HL-60 (cell line): ENCODE measurements at regions not wholly inside any gene's neighbourhood (a gene's known extent, or its start where the extent isn't known, plus 50 kb on each side); places are given as distances from the start of the nearest gene placed in this dataset.

Source experiments
- DNase-seq, 2 experiments: peaks; one replicate each; pipeline ENCODE4 v3.0.0-alpha.2; 2010 to 2020; ENCODE audit warnings: low read depth in 1 of 2, low spot score in 1 of 2
- H3K27ac ChIP-seq: fragments of 250-450 bp; sonication (Bioruptor Pico); replicated peaks from 2 replicates; pipeline ENCODE4 v1.5.1; 2020; ENCODE audit warnings: mild to moderate bottlenecking, moderate library complexity
- H3K27me3 ChIP-seq: fragments of 250-450 bp; sonication (Bioruptor Pico); 2 replicates; pipeline ENCODE4 v1.5.1; 2021; ENCODE audit warnings: mild to moderate bottlenecking, moderate library complexity; ENCODE audit not compliant: insufficient read depth, poor library complexity, severe bottlenecking
- H3K4me3 ChIP-seq: replicated peaks from 2 replicates; pipeline ENCODE4 v1.5.1; 2011; ENCODE audit warnings: mild to moderate bottlenecking, control low read depth, low read length; ENCODE audit not compliant: insufficient read depth
- CTCF ChIP-seq: IDR thresholded peaks from one replicate; pipeline ENCODE4 v1.5.1; 2011; ENCODE audit warnings: low read length, control low read depth, inconsistent platforms; ENCODE audit not compliant: insufficient read depth
- GABPA ChIP-seq: IDR thresholded peaks from 2 replicates; pipeline ENCODE4 v1.6.1; 2012; ENCODE audit warnings: low read depth
- POLR2AphosphoS5 ChIP-seq: IDR thresholded peaks from 2 replicates; pipeline ENCODE4 v1.6.1; 2012; ENCODE audit warnings: low read depth
- SPI1 ChIP-seq: IDR thresholded peaks from 2 replicates; pipeline ENCODE4 v1.6.1; 2012; ENCODE audit warnings: low read depth, mild to moderate bottlenecking, borderline replicate concordance
- TF ChIP-seq, protein P1 (sequence below): IDR thresholded peaks from 2 replicates; pipeline ENCODE4 v1.6.1; 2012; ENCODE audit warnings: low read depth; ENCODE audit not compliant: insufficient replicate concordance

- no peak for TF ChIP-seq SPI1
- TF ChIP-seq GABPA: no peak
- no peak for TF ChIP-seq POLR2AphosphoS5
- TF ChIP-seq CTCF: no peak
- TF ChIP-seq, protein P1, sequence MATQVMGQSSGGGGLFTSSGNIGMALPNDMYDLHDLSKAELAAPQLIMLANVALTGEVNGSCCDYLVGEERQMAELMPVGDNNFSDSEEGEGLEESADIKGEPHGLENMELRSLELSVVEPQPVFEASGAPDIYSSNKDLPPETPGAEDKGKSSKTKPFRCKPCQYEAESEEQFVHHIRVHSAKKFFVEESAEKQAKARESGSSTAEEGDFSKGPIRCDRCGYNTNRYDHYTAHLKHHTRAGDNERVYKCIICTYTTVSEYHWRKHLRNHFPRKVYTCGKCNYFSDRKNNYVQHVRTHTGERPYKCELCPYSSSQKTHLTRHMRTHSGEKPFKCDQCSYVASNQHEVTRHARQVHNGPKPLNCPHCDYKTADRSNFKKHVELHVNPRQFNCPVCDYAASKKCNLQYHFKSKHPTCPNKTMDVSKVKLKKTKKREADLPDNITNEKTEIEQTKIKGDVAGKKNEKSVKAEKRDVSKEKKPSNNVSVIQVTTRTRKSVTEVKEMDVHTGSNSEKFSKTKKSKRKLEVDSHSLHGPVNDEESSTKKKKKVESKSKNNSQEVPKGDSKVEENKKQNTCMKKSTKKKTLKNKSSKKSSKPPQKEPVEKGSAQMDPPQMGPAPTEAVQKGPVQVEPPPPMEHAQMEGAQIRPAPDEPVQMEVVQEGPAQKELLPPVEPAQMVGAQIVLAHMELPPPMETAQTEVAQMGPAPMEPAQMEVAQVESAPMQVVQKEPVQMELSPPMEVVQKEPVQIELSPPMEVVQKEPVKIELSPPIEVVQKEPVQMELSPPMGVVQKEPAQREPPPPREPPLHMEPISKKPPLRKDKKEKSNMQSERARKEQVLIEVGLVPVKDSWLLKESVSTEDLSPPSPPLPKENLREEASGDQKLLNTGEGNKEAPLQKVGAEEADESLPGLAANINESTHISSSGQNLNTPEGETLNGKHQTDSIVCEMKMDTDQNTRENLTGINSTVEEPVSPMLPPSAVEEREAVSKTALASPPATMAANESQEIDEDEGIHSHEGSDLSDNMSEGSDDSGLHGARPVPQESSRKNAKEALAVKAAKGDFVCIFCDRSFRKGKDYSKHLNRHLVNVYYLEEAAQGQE: no peak
- DNase-seq: no peak
- H3K27ac ChIP-seq: no peak overlapping the region
- H3K27me3 ChIP-seq: no peaks in the 10 kb centered on the region
- H3K4me3 ChIP-seq: no peak overlapping the region
Measured at GRCh38 chr17:69997332-69997731, 77.7 kb upstream of the KCNJ16 start.

GRCh38 chr17:69999253-69999652, 75.8 kb upstream of the KCNJ16 start:
- no peak overlapping the region for H3K27ac ChIP-seq
- H3K4me3 ChIP-seq: no peak overlapping the region
- no peak for TF ChIP-seq GABPA
- TF ChIP-seq, protein P1: no peak
- no peak for TF ChIP-seq SPI1
- TF ChIP-seq POLR2AphosphoS5: no peak
- TF ChIP-seq CTCF: no peak
- DNase-seq: no peak
- H3K27me3 ChIP-seq: no peaks in the 10 kb centered on the region

DNA sequence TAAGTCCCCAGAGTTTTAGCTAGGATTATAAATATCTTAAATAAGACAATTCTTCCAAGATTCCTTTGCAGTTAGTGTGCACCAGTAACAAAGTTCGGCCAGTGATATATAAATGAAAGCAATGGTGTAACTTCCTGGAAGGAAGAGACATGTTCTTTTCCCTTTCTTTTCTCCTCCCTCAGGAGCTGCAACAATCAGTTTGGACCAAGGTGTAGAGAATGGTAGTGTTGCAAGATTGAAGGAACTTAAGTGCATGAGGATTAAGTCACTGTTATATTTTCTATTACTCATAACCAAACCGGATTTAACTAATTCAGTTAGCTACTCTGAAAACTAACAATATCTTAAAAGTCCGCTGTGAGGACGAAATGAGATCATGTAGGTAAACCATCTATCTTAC, 68.9 kb upstream of the KCNJ16 start:
- Histone ChIP-seq H3K27me3 (no peaks in the 10 kb centered on the region), H3K4me3 (no peak overlapping the region), H3K27ac (no peak overlapping the region)
- DNase-seq: no peak
- TF ChIP-seq POLR2AphosphoS5 (no peak), GABPA (no peak), SPI1 (no peak)
- TF ChIP-seq, protein P1: no peak
